H1 (cell line): ENCODE measurements at regions not wholly inside any gene's neighbourhood (a gene's known extent, or its start where the extent isn't known, plus 50 kb on each side); places are given as distances from the start of the nearest gene placed in this dataset.

ENCODE experiments used
- CTCF ChIA-PET: fragments of 300-600 bp; sonication (Branson Sonifier 250); formaldehyde crosslinking; loops from one replicate; lab custom pipeline; 2021; ENCODE audit not compliant: partially characterized antibody; lab: Charles Lee
- POLR2A ChIA-PET: fragments of 300-600 bp; sonication (Branson Sonifier 250); formaldehyde crosslinking; loops from one replicate; lab custom pipeline; 2021; ENCODE audit warnings: inconsistent platforms; ENCODE audit not compliant: partially characterized antibody; lab: Charles Lee
- DNase-seq, 2 experiments: peaks; one replicate each; pipeline versions ENCODE4 v3.0.0 to v3.0.0-alpha.2; 2010 to 2022; ENCODE audit warnings: low spot score in 2 of 2, low read depth in 1 of 2, mixed read lengths in 1 of 2
- FAIRE-seq: peaks from 2 replicates; lab custom pipeline; 2011; peaks lifted over from hg19 to GRCh38; lab: Jason Lieb, UNC
- H2AFZ ChIP-seq: 2 replicates; pipeline ENCODE4 v1.8.1; 2012; ENCODE audit warnings: low read length, inconsistent platforms
- H2AK5ac ChIP-seq: 2 replicates; pipeline ENCODE4 v1.6.1; 2013; ENCODE audit warnings: low read depth, low read length
- H2BK120ac ChIP-seq: replicated peaks from 2 replicates; pipeline ENCODE3; 2013; ENCODE audit warnings: low read depth, low read length, inconsistent platforms
- H2BK12ac ChIP-seq: 2 replicates; pipeline ENCODE4 v1.6.1; 2013; ENCODE audit warnings: low read depth, low read length
- H2BK15ac ChIP-seq: 2 replicates; pipeline ENCODE4 v1.6.1; 2013; ENCODE audit warnings: low read length
- H2BK20ac ChIP-seq: 2 replicates; pipeline ENCODE4 v1.6.1; 2013; ENCODE audit warnings: low read length
- H2BK5ac ChIP-seq: 2 replicates; pipeline ENCODE4 v1.6.1; 2013; ENCODE audit warnings: low read depth, low read length
- H3K14ac ChIP-seq: 2 replicates; pipeline ENCODE4 v1.6.1; 2013; ENCODE audit warnings: inconsistent platforms; ENCODE audit not compliant: insufficient read length
- H3K18ac ChIP-seq: 2 replicates; pipeline ENCODE4 v1.6.1; 2013; ENCODE audit warnings: low read length; ENCODE audit errors: extremely low read depth
- H3K23ac ChIP-seq: 2 replicates; pipeline ENCODE4 v1.6.1; 2013; ENCODE audit warnings: inconsistent platforms; ENCODE audit not compliant: insufficient read length
- H3K23me2 ChIP-seq: 2 replicates; pipeline ENCODE4 v1.6.1; 2013; ENCODE audit warnings: low read depth, low read length
- H3K27ac ChIP-seq: 2 replicates; pipeline ENCODE4 v1.6.1; 2011; ENCODE audit warnings: low read depth, low read length, inconsistent platforms
- H3K27me3 ChIP-seq, 4 experiments: replicated peaks in 1 of 4; 1 replicate in 1 of 4; 2 replicates in 3 of 4; pipeline versions ENCODE4 v1.6.1 to v1.8.1; 2011 to 2013; ENCODE audit warnings: low read length in 3 of 4, mild to moderate bottlenecking in 3 of 4, inconsistent platforms in 2 of 4, mixed read lengths in 2 of 4, moderate library complexity in 1 of 4; ENCODE audit not compliant: control insufficient read depth in 3 of 4, insufficient read depth in 3 of 4; ENCODE audit errors: extremely low read depth in 1 of 4
- H3K36me3 ChIP-seq, 4 experiments: 2 replicates each; pipeline versions ENCODE4 v1.6.1 to v1.8.1; 2011 to 2013; ENCODE audit warnings: mild to moderate bottlenecking in 4 of 4, low read length in 3 of 4, moderate library complexity in 2 of 4, control low read depth in 1 of 4, inconsistent platforms in 1 of 4; ENCODE audit not compliant: insufficient read depth in 4 of 4, control insufficient read depth in 2 of 4
- H3K4ac ChIP-seq: replicated peaks from 2 replicates; pipeline ENCODE3; 2013; ENCODE audit warnings: low read length, low read depth, mixed read lengths, inconsistent platforms; ENCODE audit not compliant: insufficient read length
- H3K4me1 ChIP-seq, 4 experiments: replicated peaks in 1 of 4; 1 replicate in 1 of 4; 2 replicates in 3 of 4; pipeline versions ENCODE4 v1.6.1 to v1.8.1; 2011 to 2013; ENCODE audit warnings: low read length in 3 of 4, inconsistent platforms in 2 of 4, mixed read lengths in 1 of 4; ENCODE audit not compliant: insufficient read depth in 4 of 4, control insufficient read depth in 3 of 4
- H3K4me2 ChIP-seq, 2 experiments: 2 replicates each; pipeline versions ENCODE4 v1.6.1 to v1.8.1; 2011 to 2013; ENCODE audit warnings: low read depth in 2 of 2, low read length in 2 of 2, control low read depth in 1 of 2, inconsistent platforms in 1 of 2, mild to moderate bottlenecking in 1 of 2; ENCODE audit not compliant: insufficient read depth in 1 of 2
- H3K4me3 ChIP-seq, 4 experiments: fragments of 200-600, 300-600 bp in 1 of 4; sonication (generic), shearing (Covaris generic), sonication (Bioruptor Twin) in 1 of 4; 2 replicates each; pipeline versions ENCODE4 v1.5.1 to v1.8.1; 2011 to 2016; ENCODE audit warnings: low read length in 4 of 4, low read depth in 3 of 4, control low read depth in 2 of 4, inconsistent platforms in 2 of 4, mild to moderate bottlenecking in 2 of 4, mixed read lengths in 1 of 4, moderate library complexity in 1 of 4; ENCODE audit not compliant: insufficient read depth in 2 of 4; ENCODE audit errors: extremely low read depth in 1 of 4
- H3K56ac ChIP-seq: replicated peaks from 2 replicates; pipeline ENCODE3; 2013; ENCODE audit warnings: low read depth, mild to moderate bottlenecking, mixed read lengths, low read length, inconsistent platforms; ENCODE audit not compliant: insufficient read length
- H3K79me1 ChIP-seq: 2 replicates; pipeline ENCODE4 v1.6.1; 2013; ENCODE audit warnings: low read depth, low read length, control low read depth
- H3K79me2 ChIP-seq, 2 experiments: 2 replicates each; pipeline versions ENCODE4 v1.6.1 to v1.8.1; 2012 to 2013; ENCODE audit warnings: low read length in 2 of 2, mild to moderate bottlenecking in 2 of 2, inconsistent platforms in 1 of 2; ENCODE audit not compliant: insufficient read depth in 2 of 2, control insufficient read depth in 1 of 2
- H3K9ac ChIP-seq, 4 experiments: replicated peaks in 1 of 4; 1 replicate in 1 of 4; 2 replicates in 3 of 4; pipeline versions ENCODE4 v1.6.1 to v1.8.1; 2011 to 2013; ENCODE audit warnings: low read depth in 3 of 4, low read length in 3 of 4, control low read depth in 2 of 4, mild to moderate bottlenecking in 2 of 4, moderate library complexity in 2 of 4, inconsistent platforms in 1 of 4; ENCODE audit errors: extremely low read depth in 1 of 4
- H3K9me3 ChIP-seq, 2 experiments: 2 replicates each; pipeline versions ENCODE4 v1.6.1 to v1.8.1; 2012 to 2013; ENCODE audit warnings: mild to moderate bottlenecking in 2 of 2, moderate library complexity in 2 of 2, control low read depth in 1 of 2, inconsistent platforms in 1 of 2, low read depth in 1 of 2, low read length in 1 of 2, mixed read lengths in 1 of 2; ENCODE audit not compliant: insufficient read depth in 2 of 2
- H4K20me1 ChIP-seq, 2 experiments: replicated peaks in 1 of 2; 2 replicates each; pipeline versions ENCODE3 to v1.8.1; 2011 to 2013; ENCODE audit warnings: inconsistent platforms in 2 of 2, low read length in 2 of 2, mild to moderate bottlenecking in 1 of 2; ENCODE audit not compliant: insufficient read depth in 2 of 2, control insufficient read depth in 1 of 2
- H4K5ac ChIP-seq: 2 replicates; pipeline ENCODE4 v1.6.1; 2013; ENCODE audit warnings: low read length, low read depth, mixed read lengths, inconsistent platforms; ENCODE audit not compliant: insufficient read length
- H4K8ac ChIP-seq: 2 replicates; pipeline ENCODE4 v1.8.0; 2013; ENCODE audit warnings: mild to moderate bottlenecking, moderate library complexity, low read length, inconsistent platforms; ENCODE audit not compliant: insufficient read depth; ENCODE audit errors: extremely low read depth
- H4K91ac ChIP-seq: replicated peaks from 2 replicates; pipeline ENCODE3; 2013; ENCODE audit warnings: low read length, mixed read lengths, inconsistent platforms; ENCODE audit not compliant: insufficient read length
- JUND ChIP-seq: IDR thresholded peaks from 2 replicates; pipeline ENCODE4 v1.6.1; 2011; ENCODE audit warnings: mild to moderate bottlenecking, improper control_type of control experiment, low read length
- RAD21 ChIP-seq, 2 experiments: IDR thresholded peaks in 1 of 2; conservative IDR thresholded peaks in 1 of 2; 2 replicates each; pipeline ENCODE4 v1.6.1; 2011; ENCODE audit warnings: low read depth in 2 of 2, low read length in 2 of 2, improper control_type of control experiment in 1 of 2, inconsistent platforms in 1 of 2, mild to moderate bottlenecking in 1 of 2, moderate library complexity in 1 of 2
- WGBS, 2 experiments: shearing (Covaris generic) in 1 of 2; methylation state at CpG; one replicate each; pipeline versions ENCODE4 v1.1.6 to v1.1.7; 2013 to 2015; ENCODE audit warnings: low lambda C conversion rate in 2 of 2, mixed read lengths in 2 of 2, inconsistent platforms in 1 of 2, low coverage in 1 of 2, missing lambda C conversion rate in 1 of 2; ENCODE audit not compliant: insufficient replicate concordance in 2 of 2, insufficient coverage in 1 of 2, insufficient read length in 1 of 2; ENCODE audit errors: extremely low coverage in 1 of 2, missing lambda C conversion rate in 1 of 2; 5-methylcytosine and 5-hydroxymethylcytosine counted together

GRCh38 chr12:66879409-66879808, 200.5 kb upstream of the GRIP1 start:
- H2BK120ac ChIP-seq: no peak overlapping the region
- H3K18ac ChIP-seq: no peak overlapping the region; the same call in 1 of the 2 replicates
- POLR2A ChIA-PET: no interaction called here
- no peak overlapping the region; a peak in 1 of 4 replicates for H3K4me2 ChIP-seq
- no peak overlapping the region for H3K56ac ChIP-seq
- no peak overlapping the region for H2AK5ac ChIP-seq
- H3K9ac ChIP-seq: no peak overlapping the region
- H3K27me3 ChIP-seq: no peaks in the 10 kb centered on the region
- WGBS, 2 experiments: 85% methylated on average over 4 of the region's 4 CpGs; no CpG with 5 or more reads in 1 of the 2 experiments
- H3K23me2 ChIP-seq: no peaks in the 10 kb centered on the region; the same call in 1 of the 2 replicates
- H3K79me1 ChIP-seq: no peaks in the 10 kb centered on the region
- no peaks in the 10 kb centered on the region for H4K20me1 ChIP-seq
- no peak overlapping the region for H3K27ac ChIP-seq
- DNase-seq (no peak), FAIRE-seq (no peak)
- no peak overlapping the region for H2BK12ac ChIP-seq
- H4K5ac ChIP-seq: no peak overlapping the region
- TF ChIP-seq RAD21 (IDR thresholded peaks at IDR 0.05 in 1 of 2, conservative IDR thresholded peaks at IDR 0.05 in 1 of 2; ENCODE audit: low read depth in 2 of 2, low read length in 2 of 2): no peak
- no peak for TF ChIP-seq JUND
- H3K4me1 ChIP-seq: peaks cover 0 to 32% (median 6%) of the 10 kb centered on the region in 4 experiments; a peak in 4 of 7 replicates
- no peaks in the 10 kb centered on the region for H3K9me3 ChIP-seq
- H3K36me3 ChIP-seq: no peaks in the 10 kb centered on the region
- no peak overlapping the region for H2BK15ac ChIP-seq
- no peaks in the 10 kb centered on the region for H3K79me2 ChIP-seq
- H3K23ac ChIP-seq: no peak overlapping the region
- H2BK20ac ChIP-seq: no peak overlapping the region
- no peak overlapping the region for H3K4me3 ChIP-seq
- no peak overlapping the region for H2BK5ac ChIP-seq
- no peak overlapping the region for H4K91ac ChIP-seq
- H3K4ac ChIP-seq: no peak overlapping the region
- no peak overlapping the region for H4K8ac ChIP-seq
- no peak overlapping the region for H3K14ac ChIP-seq
- CTCF ChIA-PET: interaction anchor here (0.5 kb wide), 1 partner anchor 86 kb away, joined by 3 read pairs; no protein-coding TSS in a partner anchor
- no peak overlapping the region for H2AFZ ChIP-seq
